Keratinocyte (primary cell): ENCODE measurements at regions not wholly inside any gene's neighbourhood (a gene's known extent, or its start where the extent isn't known, plus 50 kb on each side); places are given as distances from the start of the nearest gene placed in this dataset.

Source experiments
- DNase-seq: peaks from one replicate; pipeline ENCODE4 v3.0.0-alpha.2; 2011; ENCODE audit warnings: low read depth, missing footprints, low spot score
- FAIRE-seq: peaks from 2 replicates; lab custom pipeline; 2011; peaks lifted over from hg19 to GRCh38; lab: Jason Lieb, UNC
- H2AFZ ChIP-seq: 2 replicates; pipeline ENCODE4 v1.6.0; 2012; ENCODE audit warnings: low read length, control low read depth, inconsistent platforms; ENCODE audit not compliant: control insufficient read depth
- H3K27ac ChIP-seq: 2 replicates; pipeline ENCODE4 v1.5.1; 2011; ENCODE audit warnings: low read length; ENCODE audit not compliant: control insufficient read depth, insufficient read depth
- H3K27me3 ChIP-seq: 3 replicates; pipeline ENCODE4 v1.6.0; 2011; ENCODE audit warnings: low read length; ENCODE audit not compliant: control insufficient read depth, insufficient read depth; ENCODE audit errors: extremely low read depth
- H3K36me3 ChIP-seq, 2 experiments: 2 replicates in 1 of 2; 3 replicates in 1 of 2; pipeline ENCODE4 v1.5.1; 2011; ENCODE audit warnings: low read length in 2 of 2, mild to moderate bottlenecking in 1 of 2; ENCODE audit not compliant: control insufficient read depth in 2 of 2, insufficient read depth in 2 of 2; ENCODE audit errors: extremely low read depth in 1 of 2
- H3K4me1 ChIP-seq: 3 replicates; pipeline ENCODE4 v1.5.1; 2011; ENCODE audit warnings: low read length; ENCODE audit not compliant: control insufficient read depth, insufficient read depth; ENCODE audit errors: extremely low read depth
- H3K4me2 ChIP-seq: 3 replicates; pipeline ENCODE4 v1.6.0; 2011; ENCODE audit warnings: low read depth, low read length; ENCODE audit not compliant: control insufficient read depth, insufficient read depth; ENCODE audit errors: extremely low read depth
- H3K4me3 ChIP-seq, 3 experiments: fragments of 200-600 bp in 1 of 3; sonication (generic) in 1 of 3; 2 replicates in 2 of 3; 3 replicates in 1 of 3; pipeline ENCODE4 v1.5.1; 2011 to 2016; ENCODE audit warnings: low read length in 3 of 3, mild to moderate bottlenecking in 3 of 3, control low read depth in 2 of 3, inconsistent platforms in 1 of 3, low read depth in 1 of 3, mixed read lengths in 1 of 3, mixed run types in 1 of 3, moderate library complexity in 1 of 3; ENCODE audit not compliant: control insufficient read depth in 2 of 3, insufficient read depth in 2 of 3; ENCODE audit errors: extremely low read depth in 1 of 3
- H3K79me2 ChIP-seq: 2 replicates; pipeline ENCODE4 v1.6.0; 2012; ENCODE audit warnings: low read length; ENCODE audit not compliant: control insufficient read depth, insufficient read depth
- H3K9ac ChIP-seq: 3 replicates; pipeline ENCODE4 v1.6.0; 2011; ENCODE audit warnings: low read length; ENCODE audit not compliant: control insufficient read depth, insufficient read depth; ENCODE audit errors: extremely low read depth
- H3K9me1 ChIP-seq: 3 replicates; pipeline ENCODE4 v1.6.0; 2011; ENCODE audit warnings: low read length; ENCODE audit not compliant: control insufficient read depth, insufficient read depth; ENCODE audit errors: extremely low read depth
- H3K9me3 ChIP-seq: 2 replicates; pipeline ENCODE4 v1.5.1; 2012; ENCODE audit warnings: low read depth, low read length; ENCODE audit not compliant: control insufficient read depth
- H4K20me1 ChIP-seq: 3 replicates; pipeline ENCODE4 v1.6.0; 2011; ENCODE audit warnings: low read length; ENCODE audit not compliant: control insufficient read depth, insufficient read depth; ENCODE audit errors: extremely low read depth
- CTCF ChIP-seq, 3 experiments: IDR thresholded peaks in 1 of 3; conservative IDR thresholded peaks in 1 of 3; optimal IDR thresholded peaks in 1 of 3; 2 replicates in 2 of 3; 3 replicates in 1 of 3; pipeline versions ENCODE3 to v1.5.1; 2011; ENCODE audit warnings: low read length in 3 of 3, mild to moderate bottlenecking in 3 of 3, moderate library complexity in 2 of 3, control low read depth in 1 of 3, inconsistent platforms in 1 of 3; ENCODE audit not compliant: insufficient read depth in 2 of 3; ENCODE audit errors: extremely low read depth in 1 of 3
- EZH2 ChIP-seq: IDR thresholded peaks from one replicate; pipeline ENCODE4 v1.6.1; 2012; ENCODE audit warnings: inconsistent platforms, mild to moderate bottlenecking, low read length, moderate library complexity
- dilution Hi-C: fragments of 300-500 bp; cut with MboI; formaldehyde crosslinking; loops from one replicate; pipeline ENCODE4 v1.7.0; 2020; ENCODE audit warnings: low sequenced_read_pairs; ENCODE audit not compliant: extremely low pct_ligation_motif_present

GRCh38 chr2:118716102-118716501 is 131.3 kb downstream of the EN1 start:
- no peak for FAIRE-seq

GRCh38 chr2:118714118-118714517 is 133.3 kb downstream of the EN1 start:
- Histone ChIP-seq H2AFZ (no peak overlapping the region), H3K27ac (no peak overlapping the region), H3K27me3 (no peaks in the 10 kb centered on the region), H4K20me1 (no peaks in the 10 kb centered on the region), H3K4me3 (no peak overlapping the region), H3K9me1 (no peaks in the 10 kb centered on the region), H3K9me3 (no peaks in the 10 kb centered on the region), H3K9ac (no peak overlapping the region), H3K36me3 (no peaks in the 10 kb centered on the region), H3K79me2 (no peaks in the 10 kb centered on the region), H3K4me1 (peaks cover 7% of the 10 kb centered on the region), H3K4me2 (no peak overlapping the region)
- DNase-seq (no peak), FAIRE-seq (no peak)
- dilution Hi-C loops: no loop called here
- TF ChIP-seq CTCF (optimal IDR thresholded peaks at IDR 0.05 in 1 of 3, IDR thresholded peaks at IDR 0.05 in 1 of 3, conservative IDR thresholded peaks at IDR 0.05 in 1 of 3; ENCODE audit: extremely low read depth in 1 of 3, insufficient read depth in 2 of 3, low read length in 3 of 3): no peak
- TF ChIP-seq EZH2: no peak

More at GRCh38 chr2:118716102-118716501, 131.3 kb downstream of the EN1 start:
- Histone ChIP-seq H3K36me3 (no peaks in the 10 kb centered on the region), H3K79me2 (no peaks in the 10 kb centered on the region), H3K9me1 (no peaks in the 10 kb centered on the region), H3K27ac (no peak overlapping the region), H3K27me3 (no peaks in the 10 kb centered on the region), H3K4me1 (peaks cover 13% of the 10 kb centered on the region), H4K20me1 (no peaks in the 10 kb centered on the region), H3K4me3 (no peak overlapping the region), H2AFZ (no peak overlapping the region), H3K9ac (no peak overlapping the region), H3K4me2 (no peak overlapping the region), H3K9me3 (no peaks in the 10 kb centered on the region)
- no peak for DNase-seq
- TF ChIP-seq CTCF (optimal IDR thresholded peaks at IDR 0.05 in 1 of 3, IDR thresholded peaks at IDR 0.05 in 1 of 3, conservative IDR thresholded peaks at IDR 0.05 in 1 of 3; ENCODE audit: extremely low read depth in 1 of 3, insufficient read depth in 2 of 3, low read length in 3 of 3) (no peak), EZH2 (no peak)
- dilution Hi-C loops: no loop called here
